GM21529 (cell line): ENCODE measurements at regions not wholly inside any gene's neighbourhood (a gene's known extent, or its start where the extent isn't known, plus 50 kb on each side); places are given as distances from the start of the nearest gene placed in this dataset.
A peak's percentile ranks its signal among the peaks of the same experiment; 100 is the strongest.
"Not testable (repeated sequence)": the region's sequence is repeated elsewhere in the genome, so short reads cannot be mapped to it uniquely, and the experiment has no call there.

ENCODE experiments used
- ATAC-seq: cut with Tn5 transposase; IDR thresholded peaks from one replicate; pipeline ENCODE4 v1.9.1; 2021; ENCODE audit not compliant: unreplicated experiment

GRCh38 chr4:60926624-60927023 lies 273.5 kb upstream of the ADGRL3 start:
- ATAC-seq = no peak

GRCh38 chr4:60930866-60931265 lies 269.3 kb upstream of the ADGRL3 start:
- ATAC-seq = no peak

GRCh38 chr4:60934566-60935295 lies 265.4 kb upstream of the ADGRL3 start:
- no peak for ATAC-seq

GRCh38 chr4:60938181-60938580 lies 261.9 kb upstream of the ADGRL3 start:
- ATAC-seq = no peak

- ATAC-seq = no peak
Observed at GRCh38 chr4:60938621-60939020, 261.5 kb upstream of the ADGRL3 start.

GRCh38 chr4:60944060-60944459 lies 256.1 kb upstream of the ADGRL3 start:
- ATAC-seq = no peak

GRCh38 chr4:60945641-60946040 lies 254.5 kb upstream of the ADGRL3 start:
- no peak for ATAC-seq

- no peak for ATAC-seq
Observed at GRCh38 chr4:60948008-60948407, 252.1 kb upstream of the ADGRL3 start.

GRCh38 chr4:60952921-60953320 lies 247.2 kb upstream of the ADGRL3 start:
- no peak for ATAC-seq

- no peak for ATAC-seq
Observed at GRCh38 chr4:60953826-60954225, 246.3 kb upstream of the ADGRL3 start.

GRCh38 chr4:60962286-60962685 lies 237.8 kb upstream of the ADGRL3 start:
- no peak for ATAC-seq

GRCh38 chr4:60981534-60981933 lies 218.6 kb upstream of the ADGRL3 start:
- ATAC-seq = peak; percentile 62

- no peak for ATAC-seq
Observed at GRCh38 chr4:60989141-60989540, 211.0 kb upstream of the ADGRL3 start.

- no peak for ATAC-seq
Observed at GRCh38 chr4:60992037-60992436, 208.1 kb upstream of the ADGRL3 start.

GRCh38 chr4:61003301-61003700 lies 196.8 kb upstream of the ADGRL3 start:
- no peak for ATAC-seq

- ATAC-seq = no peak
Observed at GRCh38 chr4:61004651-61005170, 195.4 kb upstream of the ADGRL3 start.

GRCh38 chr4:61011051-61011450 lies 189.1 kb upstream of the ADGRL3 start:
- ATAC-seq = no peak

- not testable (repeated sequence) for ATAC-seq
Observed at GRCh38 chr4:61011936-61012335, 188.2 kb upstream of the ADGRL3 start.

- no peak for ATAC-seq
Observed at GRCh38 chr4:61024610-61025009, 175.5 kb upstream of the ADGRL3 start.

- no peak for ATAC-seq
Observed at GRCh38 chr4:61027939-61028338, 172.2 kb upstream of the ADGRL3 start.

GRCh38 chr4:61036071-61036684 lies 163.9 kb upstream of the ADGRL3 start:
- no peak for ATAC-seq

GRCh38 chr4:61041527-61041926 lies 158.6 kb upstream of the ADGRL3 start:
- no peak for ATAC-seq

- ATAC-seq = no peak
Observed at GRCh38 chr4:61044837-61045236, 155.3 kb upstream of the ADGRL3 start.
